K562 (cell line): ENCODE measurements at regions not wholly inside any gene's neighbourhood (a gene's known extent, or its start where the extent isn't known, plus 50 kb on each side); places are given as distances from the start of the nearest gene placed in this dataset.

ENCODE experiments used
- CBFA2T3 ChIP-seq: fragments of 450-650 bp; IDR thresholded peaks from 2 replicates; pipeline ENCODE4 v1.6.1; 2017
- GABPB1 ChIP-seq: sonication (generic); formaldehyde crosslinking; IDR thresholded peaks from 2 replicates; pipeline ENCODE4 v1.8.0; 2022; ENCODE audit warnings: mild to moderate bottlenecking, missing genetic modification reagents
- KDM4B ChIP-seq, 2 experiments: fragments of 450-650 bp in 1 of 2; sonication (generic) in 1 of 2; IDR thresholded peaks; 2 replicates each; pipeline ENCODE4 v1.6.1; 2016 to 2017; ENCODE audit warnings: borderline replicate concordance in 2 of 2, antibody characterized with exemption in 1 of 2, low read depth in 1 of 2, mild to moderate bottlenecking in 1 of 2
- NFIC ChIP-seq: fragments of 450-650 bp; IDR thresholded peaks from 2 replicates; pipeline ENCODE4 v1.6.1; 2017; ENCODE audit warnings: mild to moderate bottlenecking, inconsistent platforms
- RFX1 ChIP-seq: fragments of 450-650 bp; IDR thresholded peaks from 2 replicates; pipeline ENCODE4 v1.6.1; 2016; ENCODE audit warnings: mild to moderate bottlenecking, moderate library complexity
- SMAD1 ChIP-seq: fragments of 150-350 bp; IDR thresholded peaks from 2 replicates; pipeline ENCODE4 v1.6.1; 2014; ENCODE audit warnings: low read length, low read depth; ENCODE audit not compliant: partially characterized antibody
- YY1 ChIP-seq, 3 experiments: IDR thresholded peaks; 2 replicates each; pipeline ENCODE4 v1.6.1; 2011; ENCODE audit warnings: low read length in 2 of 3, mild to moderate bottlenecking in 2 of 3, moderate library complexity in 2 of 3, borderline replicate concordance in 1 of 3, control low read depth in 1 of 3, low read depth in 1 of 3; ENCODE audit not compliant: insufficient read depth in 3 of 3, insufficient replicate concordance in 2 of 3, control insufficient read depth in 1 of 3, insufficient read length in 1 of 3; ENCODE audit errors: extremely low read depth in 1 of 3
- ZC3H8 ChIP-seq: fragments of 450-650 bp; IDR thresholded peaks from 2 replicates; pipeline ENCODE4 v1.6.1; 2017
- ZNF165 ChIP-seq: fragments of 250-450 bp; sonication (Bioruptor Pico); IDR thresholded peaks from 2 replicates; pipeline ENCODE4 v1.4.0; 2020; ENCODE audit warnings: borderline replicate concordance
- ZNF699 ChIP-seq: fragments of 250-450 bp; sonication (Bioruptor Pico); IDR thresholded peaks from 2 replicates; pipeline ENCODE4 v1.8.0; 2021; ENCODE audit warnings: mild to moderate bottlenecking, moderate library complexity; ENCODE audit not compliant: insufficient replicate concordance
- TF ChIP-seq, protein P1 (sequence below), 2 experiments: fragments of 450-650 bp; formaldehyde crosslinking in 1 of 2; IDR thresholded peaks; 2 replicates each; pipeline versions ENCODE4 v1.4.0 to v1.6.1; 2014 to 2020; ENCODE audit warnings: mild to moderate bottlenecking in 2 of 2, borderline replicate concordance in 1 of 2, low read depth in 1 of 2
- TF ChIP-seq, protein P2 (sequence below), 2 experiments: fragments of 250-450 bp in 1 of 2; fragments of 450-650 bp in 1 of 2; sonication (Bioruptor Pico) in 1 of 2; IDR thresholded peaks; 2 replicates each; pipeline versions ENCODE4 v1.6.1 to v1.8.0; 2016 to 2021; ENCODE audit warnings: mild to moderate bottlenecking in 2 of 2, moderate library complexity in 2 of 2, missing compliant biosample characterization in 1 of 2, missing genetic modification characterization in 1 of 2
- TF ChIP-seq, protein P3 (sequence below), 2 experiments: IDR thresholded peaks in 1 of 2; conservative IDR thresholded peaks in 1 of 2; 2 replicates each; pipeline ENCODE4 v1.6.1; 2016; ENCODE audit warnings: low read depth in 2 of 2, mild to moderate bottlenecking in 1 of 2, missing compliant biosample characterization in 1 of 2, missing genetic modification characterization in 1 of 2, moderate library complexity in 1 of 2

DNA sequence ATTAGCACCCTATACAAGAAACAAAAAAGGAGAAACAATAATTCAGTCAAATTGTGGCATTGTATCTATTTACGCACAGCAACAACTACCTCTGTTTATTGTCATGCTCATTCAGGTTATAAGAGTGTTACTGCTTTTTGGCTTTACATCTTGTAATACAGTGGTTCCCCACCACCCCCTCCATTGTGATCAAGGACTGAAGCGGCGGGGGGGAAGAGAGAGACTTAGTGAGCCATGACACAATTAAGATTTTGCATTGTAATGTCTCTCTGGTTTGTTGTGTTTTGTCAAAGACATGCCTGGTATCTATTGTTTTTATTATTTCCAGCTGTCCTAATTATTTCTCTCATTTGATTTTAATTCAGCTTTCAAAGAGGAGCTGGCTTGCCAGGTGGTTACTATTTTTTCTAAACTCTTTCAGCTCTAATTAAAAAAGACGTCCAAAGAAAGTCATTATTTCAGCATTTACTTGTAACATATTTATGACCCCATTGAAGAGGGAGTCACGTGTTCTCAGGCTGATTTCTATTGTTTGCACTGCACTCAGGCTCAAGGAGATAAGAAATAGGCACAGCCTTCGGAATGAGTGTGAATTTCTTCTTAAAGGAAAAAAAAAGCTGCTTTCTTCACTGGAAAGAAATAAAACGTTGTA is 234.4 kb upstream of the TBL1XR1 start (continued):
- TF ChIP-seq, protein P1, sequence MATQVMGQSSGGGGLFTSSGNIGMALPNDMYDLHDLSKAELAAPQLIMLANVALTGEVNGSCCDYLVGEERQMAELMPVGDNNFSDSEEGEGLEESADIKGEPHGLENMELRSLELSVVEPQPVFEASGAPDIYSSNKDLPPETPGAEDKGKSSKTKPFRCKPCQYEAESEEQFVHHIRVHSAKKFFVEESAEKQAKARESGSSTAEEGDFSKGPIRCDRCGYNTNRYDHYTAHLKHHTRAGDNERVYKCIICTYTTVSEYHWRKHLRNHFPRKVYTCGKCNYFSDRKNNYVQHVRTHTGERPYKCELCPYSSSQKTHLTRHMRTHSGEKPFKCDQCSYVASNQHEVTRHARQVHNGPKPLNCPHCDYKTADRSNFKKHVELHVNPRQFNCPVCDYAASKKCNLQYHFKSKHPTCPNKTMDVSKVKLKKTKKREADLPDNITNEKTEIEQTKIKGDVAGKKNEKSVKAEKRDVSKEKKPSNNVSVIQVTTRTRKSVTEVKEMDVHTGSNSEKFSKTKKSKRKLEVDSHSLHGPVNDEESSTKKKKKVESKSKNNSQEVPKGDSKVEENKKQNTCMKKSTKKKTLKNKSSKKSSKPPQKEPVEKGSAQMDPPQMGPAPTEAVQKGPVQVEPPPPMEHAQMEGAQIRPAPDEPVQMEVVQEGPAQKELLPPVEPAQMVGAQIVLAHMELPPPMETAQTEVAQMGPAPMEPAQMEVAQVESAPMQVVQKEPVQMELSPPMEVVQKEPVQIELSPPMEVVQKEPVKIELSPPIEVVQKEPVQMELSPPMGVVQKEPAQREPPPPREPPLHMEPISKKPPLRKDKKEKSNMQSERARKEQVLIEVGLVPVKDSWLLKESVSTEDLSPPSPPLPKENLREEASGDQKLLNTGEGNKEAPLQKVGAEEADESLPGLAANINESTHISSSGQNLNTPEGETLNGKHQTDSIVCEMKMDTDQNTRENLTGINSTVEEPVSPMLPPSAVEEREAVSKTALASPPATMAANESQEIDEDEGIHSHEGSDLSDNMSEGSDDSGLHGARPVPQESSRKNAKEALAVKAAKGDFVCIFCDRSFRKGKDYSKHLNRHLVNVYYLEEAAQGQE (IDR thresholded peaks at IDR 0.05; ENCODE audit: borderline replicate concordance): peak; percentile 65
- TF ChIP-seq, protein P1 (CRISPR knock-in tag; IDR thresholded peaks at IDR 0.05; ENCODE audit: low read depth): no peak
- TF ChIP-seq ZC3H8 (no peak), GABPB1 (CRISPR knock-in tag) (no peak), RFX1 (no peak), SMAD1 (no peak), YY1 (IDR thresholded peaks at IDR 0.05; ENCODE audit: borderline replicate concordance in 1 of 3, control insufficient read depth in 1 of 3, extremely low read depth in 1 of 3, insufficient read depth in 3 of 3, insufficient read length in 1 of 3, insufficient replicate concordance in 2 of 3, low read depth in 1 of 3, low read length in 2 of 3) (no peak), NFIC (no peak), ZNF699 (CRISPR knock-in tag) (no peak), KDM4B (IDR thresholded peaks at IDR 0.05; ENCODE audit: borderline replicate concordance in 2 of 2, low read depth in 1 of 2) (no peak), ZNF165 (CRISPR knock-in tag) (no peak), CBFA2T3 (peak; percentile 68)
- TF ChIP-seq, protein P2, sequence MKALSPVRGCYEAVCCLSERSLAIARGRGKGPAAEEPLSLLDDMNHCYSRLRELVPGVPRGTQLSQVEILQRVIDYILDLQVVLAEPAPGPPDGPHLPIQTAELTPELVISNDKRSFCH (CRISPR knock-in tag; IDR thresholded peaks at IDR 0.05): no peak
- TF ChIP-seq, protein P2 (tag; IDR thresholded peaks at IDR 0.05): no peak
- TF ChIP-seq, protein P3, sequence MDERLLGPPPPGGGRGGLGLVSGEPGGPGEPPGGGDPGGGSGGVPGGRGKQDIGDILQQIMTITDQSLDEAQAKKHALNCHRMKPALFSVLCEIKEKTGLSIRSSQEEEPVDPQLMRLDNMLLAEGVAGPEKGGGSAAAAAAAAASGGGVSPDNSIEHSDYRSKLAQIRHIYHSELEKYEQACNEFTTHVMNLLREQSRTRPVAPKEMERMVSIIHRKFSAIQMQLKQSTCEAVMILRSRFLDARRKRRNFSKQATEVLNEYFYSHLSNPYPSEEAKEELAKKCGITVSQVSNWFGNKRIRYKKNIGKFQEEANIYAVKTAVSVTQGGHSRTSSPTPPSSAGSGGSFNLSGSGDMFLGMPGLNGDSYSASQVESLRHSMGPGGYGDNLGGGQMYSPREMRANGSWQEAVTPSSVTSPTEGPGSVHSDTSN (CRISPR knock-in tag; IDR thresholded peaks at IDR 0.05; ENCODE audit: low read depth): no peak
- TF ChIP-seq, protein P3 (tag; conservative IDR thresholded peaks at IDR 0.05; ENCODE audit: low read depth): 0 out of 2 replicates have a peak, but pooled peaks have one; percentile 17
